PC-3 (cell line): ENCODE measurements at regions not wholly inside any gene's neighbourhood (a gene's known extent, or its start where the extent isn't known, plus 50 kb on each side); places are given as distances from the start of the nearest gene placed in this dataset.
A peak's percentile ranks its signal among the peaks of the same experiment; 100 is the strongest.

ENCODE experiments used
- ATAC-seq: fragments of 200-7000 bp; cut with Tn5 transposase; 2 replicates; pipeline ENCODE4 v1.9.1; 2020; ENCODE audit warnings: mild to moderate bottlenecking, moderate library complexity
- BruUV-seq: library from RNA; stranded (reverse); fragments of 400-500 nt; replicated peaks from 2 replicates; lab custom pipeline; 2021; lab: Mats Ljungman, UMichigan
- CTCF ChIA-PET: fragments of 300-600 bp; sonication (Branson Sonifier 250); formaldehyde crosslinking; loops from one replicate; lab custom pipeline; 2022; ENCODE audit warnings: antibody characterized with exemption; lab: Charles Lee
- POLR2A ChIA-PET: fragments of 300-600 bp; sonication (Branson Sonifier 250); formaldehyde crosslinking; loops from one replicate; lab custom pipeline; 2022; ENCODE audit warnings: antibody characterized with exemption; ENCODE audit not compliant: unreplicated experiment; lab: Charles Lee
- DNase-seq: peaks from one replicate; pipeline ENCODE4 v3.0.0-alpha.2; 2015
- H2AFZ ChIP-seq: fragments of 300-600 bp; sonication (generic); 2 replicates; pipeline ENCODE4 v1.6.0; 2016; ENCODE audit warnings: antibody characterized with exemption, low read length
- H3F3A ChIP-seq: fragments of 300-600 bp; sonication (generic); one replicate; pipeline ENCODE4 v1.6.0; 2017; ENCODE audit warnings: antibody characterized with exemption, low read length, control low read depth, mild to moderate bottlenecking; ENCODE audit not compliant: unreplicated experiment
- H3K27ac ChIP-seq: fragments of 300-600 bp; sonication (generic); 2 replicates; pipeline ENCODE4 v1.5.1; 2016; ENCODE audit warnings: mild to moderate bottlenecking, low read length
- H3K27me3 ChIP-seq: fragments of 300-600 bp; sonication (generic); 2 replicates; pipeline ENCODE4 v1.6.1; 2016; ENCODE audit warnings: low read length, mixed read lengths
- H3K36me3 ChIP-seq: fragments of 300-600 bp; sonication (generic); 2 replicates; pipeline ENCODE4 v1.6.1; 2016; ENCODE audit warnings: low read depth, mixed run types, low read length, mixed read lengths
- H3K4me1 ChIP-seq: fragments of 300-600 bp; sonication (generic); 2 replicates; pipeline ENCODE4 v1.5.1; 2016; ENCODE audit warnings: low read length; ENCODE audit not compliant: insufficient read depth
- H3K4me2 ChIP-seq: fragments of 300-600 bp; sonication (generic); 2 replicates; pipeline ENCODE4 v1.6.0; 2016; ENCODE audit warnings: low read length
- H3K4me3 ChIP-seq: fragments of 300-600 bp; sonication (generic); 2 replicates; pipeline ENCODE4 v1.5.1; 2016; ENCODE audit warnings: mild to moderate bottlenecking, low read length, mixed read lengths
- H3K79me2 ChIP-seq: fragments of 300-600 bp; sonication (generic); 2 replicates; pipeline ENCODE4 v1.6.1; 2017; ENCODE audit warnings: low read length, mixed read lengths
- H3K9ac ChIP-seq: fragments of 300-600 bp; sonication (generic); 2 replicates; pipeline ENCODE4 v1.6.0; 2016; ENCODE audit warnings: mild to moderate bottlenecking, low read length
- H3K9me2 ChIP-seq: fragments of 300-600 bp; sonication (generic); replicated peaks from 2 replicates; pipeline ENCODE4 v1.6.1; 2016; ENCODE audit warnings: mixed run types, low read length, mixed read lengths
- H3K9me3 ChIP-seq: fragments of 300-600 bp; sonication (generic); 2 replicates; pipeline ENCODE4 v1.6.1; 2016; ENCODE audit warnings: low read length, mixed read lengths
- H4K20me1 ChIP-seq: fragments of 300-600 bp; sonication (generic); 2 replicates; pipeline ENCODE4 v1.6.1; 2016; ENCODE audit warnings: low read length, mixed read lengths
- EZH2 ChIP-seq: fragments of 300-600 bp; sonication (generic); IDR thresholded peaks from one replicate; pipeline ENCODE4 v1.6.1; 2017; ENCODE audit warnings: antibody characterized with exemption, mild to moderate bottlenecking, low read length; ENCODE audit not compliant: unreplicated experiment
- EZH2phosphoT487 ChIP-seq: fragments of 300-600 bp; sonication (generic); IDR thresholded peaks from 2 replicates; pipeline ENCODE4 v1.6.1; 2018; ENCODE audit warnings: mild to moderate bottlenecking, antibody characterized with exemption, low read length, borderline replicate concordance
- intact Hi-C: fragments of 100-400 bp; cut with micrococcal nuclease; formaldehyde crosslinking; loops from 2 replicates; pipeline ENCODE4 v1.9.0; 2023
- TF ChIP-seq, protein P1 (sequence below): fragments of 300-600 bp; sonication (generic); conservative IDR thresholded peaks from 2 replicates; pipeline ENCODE4 v1.5.1; 2017; ENCODE audit warnings: antibody characterized with exemption, low read depth, mild to moderate bottlenecking, low read length

DNA sequence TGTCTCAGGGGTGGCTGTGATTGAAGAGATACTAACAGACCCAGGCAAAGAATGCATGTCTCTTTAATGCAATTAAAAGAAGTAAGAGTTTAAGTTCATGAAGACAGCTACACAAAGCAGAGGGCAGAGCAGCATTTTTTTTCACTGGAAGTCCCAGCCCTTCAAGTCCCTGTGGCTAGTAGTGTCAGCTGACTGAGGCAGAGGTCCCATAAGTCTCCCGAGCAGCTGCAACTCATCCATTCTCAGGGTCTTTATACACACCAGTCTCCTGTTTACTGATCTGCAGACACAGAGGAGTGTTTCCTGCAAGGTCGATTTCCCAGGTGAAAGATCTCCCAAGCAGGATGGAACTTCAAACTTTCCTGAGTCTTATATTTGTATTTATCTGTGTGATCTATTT lies 169.4 kb upstream of the GLRA1 start:
- Histone ChIP-seq H3K9me2 (no peaks in the 10 kb centered on the region), H3K79me2 (no peaks in the 10 kb centered on the region), H3K4me3 (no peak overlapping the region), H2AFZ (no peak overlapping the region), H4K20me1 (no peaks in the 10 kb centered on the region), H3K4me1 (no peaks in the 10 kb centered on the region), H3K27me3 (peaks cover 32% of the 10 kb centered on the region), H3K27ac (no peak overlapping the region), H3F3A (no peaks in the 10 kb centered on the region), H3K36me3 (no peaks in the 10 kb centered on the region), H3K9me3 (no peaks in the 10 kb centered on the region), H3K4me2 (no peak overlapping the region), H3K9ac (no peak overlapping the region)
- ChIA-PET CTCF (interaction anchor here (0.9 kb wide), 1 partner anchor 177 kb away, joined by 3 read pairs; no protein-coding TSS in a partner anchor), POLR2A (no interaction called here)
- TF ChIP-seq, protein P1, sequence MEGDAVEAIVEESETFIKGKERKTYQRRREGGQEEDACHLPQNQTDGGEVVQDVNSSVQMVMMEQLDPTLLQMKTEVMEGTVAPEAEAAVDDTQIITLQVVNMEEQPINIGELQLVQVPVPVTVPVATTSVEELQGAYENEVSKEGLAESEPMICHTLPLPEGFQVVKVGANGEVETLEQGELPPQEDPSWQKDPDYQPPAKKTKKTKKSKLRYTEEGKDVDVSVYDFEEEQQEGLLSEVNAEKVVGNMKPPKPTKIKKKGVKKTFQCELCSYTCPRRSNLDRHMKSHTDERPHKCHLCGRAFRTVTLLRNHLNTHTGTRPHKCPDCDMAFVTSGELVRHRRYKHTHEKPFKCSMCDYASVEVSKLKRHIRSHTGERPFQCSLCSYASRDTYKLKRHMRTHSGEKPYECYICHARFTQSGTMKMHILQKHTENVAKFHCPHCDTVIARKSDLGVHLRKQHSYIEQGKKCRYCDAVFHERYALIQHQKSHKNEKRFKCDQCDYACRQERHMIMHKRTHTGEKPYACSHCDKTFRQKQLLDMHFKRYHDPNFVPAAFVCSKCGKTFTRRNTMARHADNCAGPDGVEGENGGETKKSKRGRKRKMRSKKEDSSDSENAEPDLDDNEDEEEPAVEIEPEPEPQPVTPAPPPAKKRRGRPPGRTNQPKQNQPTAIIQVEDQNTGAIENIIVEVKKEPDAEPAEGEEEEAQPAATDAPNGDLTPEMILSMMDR, result no peak
- TF ChIP-seq EZH2phosphoT487, result no peak
- no peak for TF ChIP-seq EZH2
- intact Hi-C loops, result no loop called here
- ATAC-seq, result no peak
- DNase-seq, result no peak
- BruUV-seq, result no TSS peak

DNA sequence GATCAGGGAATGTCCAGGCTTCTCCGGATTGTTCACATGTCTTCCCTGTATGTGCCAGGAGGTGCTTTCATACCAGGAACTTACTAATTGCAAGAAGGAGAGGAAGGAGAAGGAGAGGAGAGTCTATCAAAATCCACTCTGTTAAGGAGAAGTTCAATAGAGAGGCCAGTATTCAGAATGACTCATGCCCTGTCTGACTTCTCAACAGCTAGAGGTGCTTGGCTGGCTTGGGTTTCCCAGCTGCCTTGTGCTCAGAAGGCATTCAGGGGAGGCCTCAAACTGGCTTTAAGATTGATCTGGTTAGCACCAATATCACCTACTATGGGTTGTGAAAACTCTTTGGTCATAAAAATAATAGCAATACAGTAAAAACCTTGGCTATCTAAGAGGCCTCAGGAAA lies 167.9 kb upstream of the GLRA1 start:
- no peak overlapping the region for H3K4me2 ChIP-seq
- no peaks in the 10 kb centered on the region for H3F3A ChIP-seq
- no peak overlapping the region for H3K27ac ChIP-seq
- H2AFZ ChIP-seq, result no peak overlapping the region
- H3K4me3 ChIP-seq, result no peak overlapping the region
- H3K27me3 ChIP-seq, result peaks cover 29% of the 10 kb centered on the region
- H3K4me1 ChIP-seq, result no peaks in the 10 kb centered on the region
- no peaks in the 10 kb centered on the region for H3K9me3 ChIP-seq
- no peak overlapping the region for H3K9ac ChIP-seq
- TF ChIP-seq, protein P1, result no peak
- TF ChIP-seq EZH2phosphoT487, result no peak
- TF ChIP-seq EZH2, result no peak
- no peaks in the 10 kb centered on the region for H4K20me1 ChIP-seq
- no peaks in the 10 kb centered on the region for H3K36me3 ChIP-seq
- no TSS peak for BruUV-seq
- ATAC-seq (no peak; the same call in 1 of the 2 replicates), DNase-seq (peak; percentile 19)
- H3K79me2 ChIP-seq, result no peaks in the 10 kb centered on the region
- no peaks in the 10 kb centered on the region for H3K9me2 ChIP-seq
- CTCF ChIA-PET, result no interaction called here
- POLR2A ChIA-PET, result interaction anchor here (0.6 kb wide), 1 partner anchor 30 kb away, joined by 4 read pairs; no protein-coding TSS in a partner anchor
- intact Hi-C loops, result no loop called here

DNA sequence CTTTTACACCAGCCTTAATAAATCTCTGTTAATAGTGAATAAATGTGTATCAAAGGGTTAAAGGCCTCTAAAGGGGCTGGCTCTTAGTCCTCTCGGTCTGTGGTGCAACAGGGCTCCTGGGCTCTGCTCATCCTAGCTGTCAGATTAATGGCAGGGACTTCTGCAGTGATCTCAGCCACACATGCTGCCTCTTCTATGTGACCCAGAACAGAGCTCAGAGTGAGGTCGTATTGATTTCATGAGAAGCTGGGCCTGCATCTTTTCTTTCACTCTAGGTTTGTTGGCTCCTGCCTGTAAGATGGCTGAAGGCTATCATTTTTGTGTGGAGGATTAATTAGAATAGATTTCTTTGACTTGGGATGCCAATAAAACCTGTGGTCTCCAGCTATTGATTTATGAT lies 165.0 kb upstream of the GLRA1 start:
- no peaks in the 10 kb centered on the region for H3K4me1 ChIP-seq
- ATAC-seq, result no peak
- peaks cover 11% of the 10 kb centered on the region; the same call in 1 of the 2 replicates for H3K27me3 ChIP-seq
- no peak overlapping the region for H2AFZ ChIP-seq
- DNase-seq, result no peak
- no peaks in the 10 kb centered on the region for H3F3A ChIP-seq
- no peaks in the 10 kb centered on the region for H3K36me3 ChIP-seq
- TF ChIP-seq EZH2, result no peak
- TF ChIP-seq EZH2phosphoT487, result no peak
- TF ChIP-seq, protein P1, result no peak
- ChIA-PET POLR2A (interaction anchor here (0.5 kb wide), 1 partner anchor 50 kb away, joined by 4 read pairs; no protein-coding TSS in a partner anchor), CTCF (no interaction called here)
- H3K9ac ChIP-seq, result no peak overlapping the region
- no peaks in the 10 kb centered on the region for H3K9me3 ChIP-seq
- intact Hi-C loops, result no loop called here
- H3K27ac ChIP-seq, result no peak overlapping the region
- no peak overlapping the region for H3K4me2 ChIP-seq
- BruUV-seq, result no TSS peak
- no peak overlapping the region for H3K4me3 ChIP-seq
- H3K79me2 ChIP-seq, result no peaks in the 10 kb centered on the region
- no peaks in the 10 kb centered on the region for H3K9me2 ChIP-seq
- no peaks in the 10 kb centered on the region for H4K20me1 ChIP-seq
